ENCODE measurements at regions not wholly inside any gene's neighbourhood (a gene's known extent, or its start where the extent isn't known, plus 50 kb on each side); places are given as distances from the start of the nearest gene placed in this dataset.

DNA sequence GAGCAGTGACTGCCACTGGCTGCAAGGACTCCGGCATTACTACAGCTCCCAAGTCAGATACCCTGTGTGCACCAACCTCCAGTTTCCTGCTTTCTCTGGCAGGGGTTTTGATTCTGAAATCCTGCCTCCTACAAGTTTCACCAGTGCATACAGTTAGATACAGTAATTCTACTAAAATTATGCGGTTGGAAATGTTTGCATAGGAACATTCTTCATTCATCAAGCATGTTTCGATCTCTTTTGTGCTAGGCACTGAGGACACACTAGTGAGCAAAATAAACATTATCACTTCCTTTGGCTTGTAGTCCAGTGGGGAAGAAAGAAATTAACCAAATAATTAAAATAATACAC is 152.2 kb downstream of the TMEM167A start:
- Histone ChIP-seq H3K27ac (ENCODE audit: low read depth in 2 of 2, low read length in 1 of 2) (no peak overlapping the region), H3K4me3 (ENCODE audit: low read depth in 1 of 2, low read length in 2 of 2) (no peak overlapping the region), H3K36me3 (ENCODE audit: control insufficient read depth in 2 of 2, insufficient read depth in 2 of 2, low read length in 1 of 2) (no peaks in the 10 kb centered on the region), H3K9me3 (ENCODE audit: control insufficient read depth in 2 of 2, insufficient read depth in 1 of 2, low read depth in 1 of 2, low read length in 1 of 2) (no peaks in the 10 kb centered on the region), H3K4me1 (ENCODE audit: control insufficient read depth in 2 of 2, insufficient read depth in 2 of 2, low read length in 1 of 2) (no peaks in the 10 kb centered on the region), H3K27me3 (ENCODE audit: control insufficient read depth in 1 of 2, insufficient read depth in 2 of 2, low read length in 2 of 2) (no peaks in the 10 kb centered on the region)
- 36 to 51% methylated on average over 3 of the region's 3 CpGs for WGBS, 2 donors

DNA sequence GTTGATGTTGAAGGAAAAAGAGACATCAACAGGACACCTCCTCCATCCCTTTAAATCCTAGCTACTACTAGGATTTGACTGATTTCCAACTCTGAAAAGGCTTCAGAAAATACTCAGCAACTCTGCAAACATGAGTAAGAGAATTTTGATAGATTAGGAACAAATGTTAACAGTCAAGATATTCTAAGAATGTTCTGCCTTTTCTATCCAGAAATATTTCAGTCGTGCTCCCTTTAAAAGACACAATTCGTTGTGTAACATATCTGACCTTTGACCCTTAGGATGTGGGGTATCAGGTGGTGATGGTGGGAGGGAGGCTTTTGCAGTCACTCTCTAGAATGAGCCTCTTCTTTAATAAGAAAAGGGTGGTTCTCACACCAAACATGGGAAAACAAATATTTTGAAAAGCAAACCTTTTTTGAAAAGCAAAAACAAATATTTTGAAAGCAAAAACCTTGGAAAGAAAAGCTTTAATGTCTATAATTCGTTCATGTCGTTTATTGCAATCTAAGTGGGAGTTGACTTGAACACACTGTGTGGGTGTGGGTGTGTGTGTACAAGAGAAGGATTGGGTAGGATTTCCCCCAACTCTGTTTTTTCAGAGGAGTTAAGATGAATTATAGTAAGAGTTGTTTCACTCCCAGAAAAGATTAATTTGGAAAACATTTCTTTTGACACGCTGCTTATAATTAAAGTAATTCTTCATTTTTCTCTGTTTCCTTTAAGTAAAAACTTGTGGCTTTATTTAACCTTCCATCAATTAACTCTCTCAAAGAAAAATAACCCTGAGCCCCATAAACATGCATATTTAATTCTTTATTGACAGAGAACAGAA is 152.8 kb downstream of the TMEM167A start:
- Histone ChIP-seq H3K4me1 (ENCODE audit: control insufficient read depth in 2 of 2, insufficient read depth in 2 of 2, low read length in 1 of 2) (no peaks in the 10 kb centered on the region), H3K4me3 (ENCODE audit: low read depth in 1 of 2, low read length in 2 of 2) (no peak overlapping the region), H3K9me3 (ENCODE audit: control insufficient read depth in 2 of 2, insufficient read depth in 1 of 2, low read depth in 1 of 2, low read length in 1 of 2) (no peaks in the 10 kb centered on the region), H3K36me3 (ENCODE audit: control insufficient read depth in 2 of 2, insufficient read depth in 2 of 2, low read length in 1 of 2) (no peaks in the 10 kb centered on the region), H3K27ac (ENCODE audit: low read depth in 2 of 2, low read length in 1 of 2) (no peak overlapping the region), H3K27me3 (ENCODE audit: control insufficient read depth in 1 of 2, insufficient read depth in 2 of 2, low read length in 2 of 2) (no peaks in the 10 kb centered on the region)
- WGBS, 2 donors, result 39 to 45% methylated on average over 5 of the region's 5 CpGs

DNA sequence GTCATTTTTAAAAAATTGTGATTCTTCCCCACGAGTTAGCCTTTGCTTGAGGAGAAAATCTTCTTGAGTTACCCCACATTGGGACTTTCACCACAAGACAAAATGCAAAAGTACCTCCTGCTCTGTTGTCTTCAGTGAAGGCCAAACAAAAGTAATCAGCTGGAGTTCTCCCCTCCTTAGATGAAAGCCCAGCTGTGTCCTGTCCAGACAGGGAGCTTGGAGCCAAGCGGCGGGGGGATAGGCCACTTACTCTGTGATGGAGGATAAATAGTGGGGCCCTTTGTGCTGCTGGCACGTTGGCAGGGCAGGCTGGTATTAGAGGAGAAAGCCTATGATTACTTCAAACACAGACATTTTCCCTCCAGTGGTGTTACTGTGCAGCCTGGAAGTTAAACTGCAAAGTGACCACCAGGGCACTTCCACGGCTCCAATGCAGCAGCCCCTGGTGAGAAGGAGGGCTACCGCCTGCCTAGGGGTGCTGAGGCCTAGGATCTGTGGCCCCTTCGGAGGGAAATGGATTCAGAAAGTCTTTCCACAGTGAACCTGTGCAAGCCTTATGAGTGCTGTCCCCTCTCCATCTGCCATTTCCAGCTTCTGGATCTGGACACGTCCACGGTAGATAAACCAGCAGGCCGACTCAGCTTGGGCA is 155.0 kb downstream of the TMEM167A start:
- WGBS, 2 donors, result 76 to 85% methylated on average over 10 of the region's 10 CpGs
- H3K27ac ChIP-seq (ENCODE audit: low read depth in 2 of 2, low read length in 1 of 2), result no peak overlapping the region
- H3K36me3 ChIP-seq (ENCODE audit: control insufficient read depth in 2 of 2, insufficient read depth in 2 of 2, low read length in 1 of 2), result no peaks in the 10 kb centered on the region
- H3K27me3 ChIP-seq (ENCODE audit: control insufficient read depth in 1 of 2, insufficient read depth in 2 of 2, low read length in 2 of 2), result no peaks in the 10 kb centered on the region
- H3K4me3 ChIP-seq (ENCODE audit: low read depth in 1 of 2, low read length in 2 of 2), result no peak overlapping the region
- H3K4me1 ChIP-seq (ENCODE audit: control insufficient read depth in 2 of 2, insufficient read depth in 2 of 2, low read length in 1 of 2), result no peaks in the 10 kb centered on the region
- no peaks in the 10 kb centered on the region for H3K9me3 ChIP-seq (ENCODE audit: control insufficient read depth in 2 of 2, insufficient read depth in 1 of 2, low read depth in 1 of 2, low read length in 1 of 2)

DNA sequence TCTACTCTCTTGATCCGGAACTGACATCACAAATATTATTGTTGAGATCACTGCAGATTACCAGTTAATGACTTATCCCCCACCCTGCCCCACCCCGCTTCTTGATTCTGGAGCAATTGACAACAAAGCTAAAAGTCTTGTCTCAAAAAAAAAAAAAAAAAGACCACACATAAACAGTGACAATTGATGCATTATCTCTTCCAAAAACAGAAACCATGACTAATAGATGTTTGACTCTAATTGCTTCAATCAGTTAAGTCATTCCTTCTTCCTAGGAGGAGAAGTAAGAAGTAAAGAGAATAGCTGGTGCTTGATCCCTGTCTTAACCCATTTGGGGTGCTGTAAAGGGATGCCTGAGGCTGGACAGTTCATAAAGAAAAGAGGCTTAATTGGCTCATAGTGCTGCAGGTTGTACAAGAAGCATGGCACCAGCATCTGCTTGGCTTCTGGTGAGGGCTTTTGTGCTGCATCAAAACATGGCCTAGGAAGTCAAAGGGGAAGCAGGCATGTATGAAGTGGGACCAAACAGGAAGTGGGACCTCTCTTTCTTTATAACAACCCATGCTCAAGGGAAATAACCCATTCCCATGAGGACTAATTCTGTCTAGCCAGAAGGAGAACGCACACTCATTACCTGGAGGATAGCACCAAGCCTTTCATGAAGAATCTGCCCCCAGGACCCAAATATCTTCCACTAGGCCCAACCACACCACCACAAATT is 158.7 kb downstream of the TMEM167A start:
- H3K27ac ChIP-seq (ENCODE audit: low read depth in 2 of 2, low read length in 1 of 2), result no peak overlapping the region
- no peaks in the 10 kb centered on the region for H3K9me3 ChIP-seq (ENCODE audit: control insufficient read depth in 2 of 2, insufficient read depth in 1 of 2, low read depth in 1 of 2, low read length in 1 of 2)
- no peaks in the 10 kb centered on the region for H3K4me1 ChIP-seq (ENCODE audit: control insufficient read depth in 2 of 2, insufficient read depth in 2 of 2, low read length in 1 of 2)
- H3K36me3 ChIP-seq (ENCODE audit: control insufficient read depth in 2 of 2, insufficient read depth in 2 of 2, low read length in 1 of 2), result no peaks in the 10 kb centered on the region
- 76 to 86% methylated on average over 3 of the region's 3 CpGs for WGBS, 2 donors
- no peak overlapping the region for H3K4me3 ChIP-seq (ENCODE audit: low read depth in 1 of 2, low read length in 2 of 2)
- no peaks in the 10 kb centered on the region for H3K27me3 ChIP-seq (ENCODE audit: control insufficient read depth in 1 of 2, insufficient read depth in 2 of 2, low read length in 2 of 2)

DNA sequence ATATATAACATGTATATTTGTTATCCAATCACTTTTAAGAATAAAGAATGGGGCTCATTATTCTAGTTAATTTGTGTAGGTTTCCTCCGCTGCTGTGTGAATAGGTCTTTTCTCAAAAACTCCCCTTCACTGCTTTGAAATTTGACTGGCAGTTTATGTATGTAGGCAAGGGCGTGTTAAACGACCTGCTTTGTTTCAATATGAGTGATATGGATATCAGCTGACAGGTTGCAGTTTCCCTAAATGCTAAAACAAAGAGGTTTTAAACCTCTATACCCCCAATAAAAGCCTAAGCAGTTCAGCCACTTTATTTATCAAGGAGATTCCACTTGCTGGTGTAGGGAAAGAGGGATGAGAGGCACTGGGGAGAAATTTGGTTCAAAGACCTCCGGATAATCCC is 159.6 kb downstream of the TMEM167A start:
- Histone ChIP-seq H3K36me3 (ENCODE audit: control insufficient read depth in 2 of 2, insufficient read depth in 2 of 2, low read length in 1 of 2) (no peaks in the 10 kb centered on the region), H3K27me3 (ENCODE audit: control insufficient read depth in 1 of 2, insufficient read depth in 2 of 2, low read length in 2 of 2) (no peaks in the 10 kb centered on the region), H3K9me3 (ENCODE audit: control insufficient read depth in 2 of 2, insufficient read depth in 1 of 2, low read depth in 1 of 2, low read length in 1 of 2) (peaks cover 0 to 3% of the 10 kb centered on the region in 2 donors), H3K4me1 (ENCODE audit: control insufficient read depth in 2 of 2, insufficient read depth in 2 of 2, low read length in 1 of 2) (no peaks in the 10 kb centered on the region), H3K27ac (ENCODE audit: low read depth in 2 of 2, low read length in 1 of 2) (no peak overlapping the region), H3K4me3 (ENCODE audit: low read depth in 1 of 2, low read length in 2 of 2) (no peak overlapping the region)
- 76 to 78% methylated on average over 4 of the region's 4 CpGs for WGBS, 2 donors

DNA sequence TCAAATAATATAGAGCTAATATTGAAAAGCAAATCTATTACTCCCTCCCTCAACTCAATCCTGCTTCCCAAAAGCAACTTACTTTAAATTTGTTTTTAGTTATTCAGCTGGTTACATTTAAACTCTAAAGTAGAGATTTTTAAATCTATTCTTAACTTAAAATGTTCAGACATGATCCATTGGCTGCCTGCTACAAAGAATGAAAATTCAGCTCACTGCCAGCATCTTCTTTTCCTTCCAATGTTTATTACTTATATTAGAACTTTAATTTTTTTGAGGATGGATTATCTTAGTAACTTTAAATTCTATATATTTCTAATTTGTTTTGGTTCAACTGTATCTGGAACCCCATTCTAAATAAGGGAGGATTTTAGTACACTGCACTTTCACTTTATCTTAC is 163.2 kb downstream of the TMEM167A start:
- Histone ChIP-seq H3K9me3 (ENCODE audit: control insufficient read depth in 2 of 2, insufficient read depth in 1 of 2, low read depth in 1 of 2, low read length in 1 of 2) (peaks cover 0 to 3% of the 10 kb centered on the region in 2 donors), H3K4me3 (ENCODE audit: low read depth in 1 of 2, low read length in 2 of 2) (no peak overlapping the region), H3K27ac (ENCODE audit: low read depth in 2 of 2, low read length in 1 of 2) (no peak overlapping the region), H3K27me3 (ENCODE audit: control insufficient read depth in 1 of 2, insufficient read depth in 2 of 2, low read length in 2 of 2) (no peaks in the 10 kb centered on the region), H3K4me1 (ENCODE audit: control insufficient read depth in 2 of 2, insufficient read depth in 2 of 2, low read length in 1 of 2) (no peaks in the 10 kb centered on the region), H3K36me3 (ENCODE audit: control insufficient read depth in 2 of 2, insufficient read depth in 2 of 2, low read length in 1 of 2) (no peaks in the 10 kb centered on the region)

DNA sequence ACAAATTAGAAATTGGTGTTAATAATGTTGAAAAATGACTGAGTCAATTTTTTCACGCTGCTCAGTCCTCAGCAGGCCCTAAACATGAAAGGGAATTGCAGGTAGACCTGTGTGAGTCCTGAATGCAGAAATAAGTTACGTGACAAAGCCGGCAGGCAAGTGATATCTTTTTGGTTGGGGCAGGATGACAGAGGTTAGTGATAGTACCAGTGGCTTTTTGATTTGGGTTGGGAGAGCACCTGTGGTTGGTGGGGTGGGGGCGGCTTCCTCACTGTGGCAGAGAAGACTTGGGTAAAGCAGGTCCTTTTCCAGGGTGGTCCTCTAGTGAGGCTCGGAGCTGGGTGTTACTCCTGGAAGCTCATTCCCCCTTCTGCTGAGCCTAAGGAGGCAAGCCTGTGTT is 164.7 kb downstream of the TMEM167A start:
- Histone ChIP-seq H3K4me3 (ENCODE audit: low read depth in 1 of 2, low read length in 2 of 2) (no peak overlapping the region), H3K4me1 (ENCODE audit: control insufficient read depth in 2 of 2, insufficient read depth in 2 of 2, low read length in 1 of 2) (no peaks in the 10 kb centered on the region), H3K27me3 (ENCODE audit: control insufficient read depth in 1 of 2, insufficient read depth in 2 of 2, low read length in 2 of 2) (no peaks in the 10 kb centered on the region), H3K9me3 (ENCODE audit: control insufficient read depth in 2 of 2, insufficient read depth in 1 of 2, low read depth in 1 of 2, low read length in 1 of 2) (peaks cover 0 to 3% of the 10 kb centered on the region in 2 donors), H3K36me3 (ENCODE audit: control insufficient read depth in 2 of 2, insufficient read depth in 2 of 2, low read length in 1 of 2) (no peaks in the 10 kb centered on the region), H3K27ac (ENCODE audit: low read depth in 2 of 2, low read length in 1 of 2) (no peak overlapping the region)
- 75 to 80% methylated on average over 5 of the region's 5 CpGs for WGBS, 2 donors

DNA sequence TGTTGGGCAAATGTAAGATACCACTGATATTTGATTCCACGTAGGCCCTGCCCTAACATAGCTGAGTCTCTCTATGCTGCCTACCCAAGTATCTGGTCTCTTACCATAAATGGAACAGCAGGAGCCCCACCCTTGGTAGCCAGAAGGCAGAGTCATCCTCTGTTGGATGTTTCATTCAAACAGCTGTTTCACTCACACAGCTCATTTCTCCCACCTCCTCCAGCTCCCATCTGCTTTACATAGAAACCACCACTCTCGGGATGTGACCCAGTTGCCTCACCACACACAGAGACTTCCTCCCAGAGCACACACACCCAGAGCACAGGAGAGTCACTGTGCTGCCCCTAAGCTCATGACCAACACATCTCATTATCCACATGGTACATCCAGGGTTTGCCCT is 165.3 kb downstream of the TMEM167A start:
- Histone ChIP-seq H3K27me3 (ENCODE audit: control insufficient read depth in 1 of 2, insufficient read depth in 2 of 2, low read length in 2 of 2) (no peaks in the 10 kb centered on the region), H3K9me3 (ENCODE audit: control insufficient read depth in 2 of 2, insufficient read depth in 1 of 2, low read depth in 1 of 2, low read length in 1 of 2) (peaks cover 0 to 3% of the 10 kb centered on the region in 2 donors), H3K27ac (ENCODE audit: low read depth in 2 of 2, low read length in 1 of 2) (no peak overlapping the region), H3K36me3 (ENCODE audit: control insufficient read depth in 2 of 2, insufficient read depth in 2 of 2, low read length in 1 of 2) (no peaks in the 10 kb centered on the region), H3K4me1 (ENCODE audit: control insufficient read depth in 2 of 2, insufficient read depth in 2 of 2, low read length in 1 of 2) (no peaks in the 10 kb centered on the region), H3K4me3 (ENCODE audit: low read depth in 1 of 2, low read length in 2 of 2) (no peak overlapping the region)
- 70 to 80% methylated on average over 2 of the region's 2 CpGs for WGBS, 2 donors

DNA sequence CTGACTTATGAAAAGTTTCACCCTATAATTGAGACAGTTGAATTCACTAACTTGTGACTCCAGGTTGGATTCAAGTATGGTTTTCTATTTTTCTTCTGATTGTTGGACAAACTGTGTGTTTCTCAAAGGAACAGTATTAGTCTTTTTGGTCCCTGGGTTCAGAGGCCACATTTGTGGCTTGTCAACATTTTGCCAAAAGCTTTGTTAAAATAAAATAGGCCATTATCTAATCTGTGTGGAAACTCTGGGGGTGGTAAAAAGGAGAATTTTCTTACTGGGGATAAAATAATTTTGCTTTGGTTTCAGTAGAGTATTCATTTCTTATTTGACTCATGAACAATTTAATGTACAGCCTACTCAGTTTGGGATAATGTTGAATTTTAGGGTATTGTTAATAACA is 166.3 kb downstream of the TMEM167A start:
- H3K4me1 ChIP-seq (ENCODE audit: control insufficient read depth in 2 of 2, insufficient read depth in 2 of 2, low read length in 1 of 2), result no peaks in the 10 kb centered on the region
- no peak overlapping the region for H3K27ac ChIP-seq (ENCODE audit: low read depth in 2 of 2, low read length in 1 of 2)
- no peak overlapping the region for H3K4me3 ChIP-seq (ENCODE audit: low read depth in 1 of 2, low read length in 2 of 2)
- H3K36me3 ChIP-seq (ENCODE audit: control insufficient read depth in 2 of 2, insufficient read depth in 2 of 2, low read length in 1 of 2), result no peaks in the 10 kb centered on the region
- H3K27me3 ChIP-seq (ENCODE audit: control insufficient read depth in 1 of 2, insufficient read depth in 2 of 2, low read length in 2 of 2), result no peaks in the 10 kb centered on the region
- peaks cover 0 to 3% of the 10 kb centered on the region in 2 donors for H3K9me3 ChIP-seq (ENCODE audit: control insufficient read depth in 2 of 2, insufficient read depth in 1 of 2, low read depth in 1 of 2, low read length in 1 of 2)
